ENCODE measurements at regions not wholly inside any gene's neighbourhood (a gene's known extent, or its start where the extent isn't known, plus 50 kb on each side); places are given as distances from the start of the nearest gene placed in this dataset.

DNA sequence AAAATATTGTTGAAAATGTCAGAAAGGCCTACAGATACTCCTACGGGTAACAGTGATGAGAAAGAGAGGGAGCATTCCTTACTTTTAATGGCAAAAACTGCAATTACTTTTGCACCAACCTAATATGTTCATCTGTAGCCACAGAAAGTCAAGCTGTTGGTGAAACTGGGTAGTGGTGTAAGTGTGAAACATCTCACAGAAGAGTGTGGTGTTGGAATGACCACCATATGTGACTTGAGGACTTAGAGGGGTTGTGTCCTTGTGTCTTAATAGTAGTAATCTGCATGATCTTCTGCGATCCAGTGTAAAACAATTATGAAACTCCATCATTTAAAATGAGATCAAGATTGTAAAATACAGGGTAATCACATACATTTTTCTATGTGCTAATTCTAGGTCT is 320.7 kb downstream of the ADGRL2 start:
- intact Hi-C loops (cut with DNase I, micrococcal nuclease): no loop called here
- no peak for TF ChIP-seq CTCF (IDR thresholded peaks at IDR 0.05)
- Histone ChIP-seq H3K27me3 (ENCODE audit: control insufficient read depth in 1 of 2, insufficient read depth in 2 of 2, low read length in 2 of 2) (no peaks in the 10 kb centered on the region), H3K36me3 (ENCODE audit: insufficient read depth, low read length) (no peaks in the 10 kb centered on the region), H3K27ac (ENCODE audit: low read depth in 1 of 2, low read length in 2 of 2) (no peak overlapping the region), H3K9me3 (ENCODE audit: control insufficient read depth in 1 of 2, insufficient read depth in 1 of 2, low read length in 2 of 2) (no peaks in the 10 kb centered on the region), H3K4me3 (ENCODE audit: low read length) (no peak overlapping the region), H3K4me1 (ENCODE audit: insufficient read depth, low read length) (no peaks in the 10 kb centered on the region)
- no peak overlapping the region for H3K4me3 Mint-ChIP-seq
- H3K36me3 Mint-ChIP-seq (ENCODE audit: low read depth): no peaks in the 10 kb centered on the region
- DNase-seq (no peak), ATAC-seq (ENCODE audit: poor library complexity) (no peak)
- no peaks in the 10 kb centered on the region for H3K4me1 Mint-ChIP-seq (ENCODE audit: low read depth)
- H3K27me3 Mint-ChIP-seq: no peaks in the 10 kb centered on the region
- H3K9me3 Mint-ChIP-seq: no peaks in the 10 kb centered on the region
- CTCF ChIA-PET: no interaction called here
- H3K27ac Mint-ChIP-seq: no peak overlapping the region
- POLR2A ChIA-PET: interaction anchor here (0.6 kb wide), 1 partner anchor 990 kb away, joined by 3 read pairs; no protein-coding TSS in a partner anchor

- DNase-seq: no peak
- H3K4me1 ChIP-seq (ENCODE audit: insufficient read depth, low read length): no peaks in the 10 kb centered on the region
- Mint-ChIP-seq H3K27me3 (no peaks in the 10 kb centered on the region), H3K9me3 (no peaks in the 10 kb centered on the region), H3K27ac (no peak overlapping the region), H3K4me3 (no peak overlapping the region), H3K36me3 (ENCODE audit: low read depth) (no peaks in the 10 kb centered on the region), H3K4me1 (ENCODE audit: low read depth) (no peaks in the 10 kb centered on the region)
- POLR2A ChIA-PET: no interaction called here
- no peaks in the 10 kb centered on the region for H3K36me3 ChIP-seq (ENCODE audit: insufficient read depth, low read length)
- no peak for TF ChIP-seq CTCF (IDR thresholded peaks at IDR 0.05)
- CTCF ChIA-PET: no interaction called here
- no peak overlapping the region for H3K4me3 ChIP-seq (ENCODE audit: low read length)
- intact Hi-C loops (cut with DNase I, micrococcal nuclease): no loop called here
- no peaks in the 10 kb centered on the region for H3K9me3 ChIP-seq (ENCODE audit: control insufficient read depth in 1 of 2, insufficient read depth in 1 of 2, low read length in 2 of 2)
- no peak overlapping the region for H3K27ac ChIP-seq (ENCODE audit: low read depth in 1 of 2, low read length in 2 of 2)
- no peak for ATAC-seq (ENCODE audit: poor library complexity)
- H3K27me3 ChIP-seq (ENCODE audit: control insufficient read depth in 1 of 2, insufficient read depth in 2 of 2, low read length in 2 of 2): no peaks in the 10 kb centered on the region
Observed at GRCh38 chr1:82116105-82116504, 315.4 kb downstream of the ADGRL2 start.

DNA sequence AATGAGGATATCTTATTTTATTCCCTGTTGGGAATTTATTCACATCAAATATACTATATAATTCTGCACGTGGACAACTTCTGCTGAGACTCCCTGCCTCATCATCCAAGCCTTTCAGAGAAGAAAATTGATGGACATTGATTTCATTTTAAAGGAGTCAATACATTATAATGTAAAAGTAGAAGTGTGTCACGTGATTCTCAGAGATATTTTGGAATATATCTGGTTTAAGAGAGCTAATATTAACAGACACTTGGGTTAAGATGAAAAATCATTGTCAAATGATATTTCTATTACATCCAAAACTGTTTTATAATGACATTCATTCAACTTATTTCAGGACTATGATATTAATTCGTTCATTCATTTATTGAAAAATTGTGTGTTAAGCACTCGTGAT is 314.2 kb downstream of the ADGRL2 start:
- H3K4me1 Mint-ChIP-seq (ENCODE audit: low read depth): no peaks in the 10 kb centered on the region
- H3K36me3 Mint-ChIP-seq (ENCODE audit: low read depth): no peaks in the 10 kb centered on the region
- Histone ChIP-seq H3K36me3 (ENCODE audit: insufficient read depth, low read length) (no peaks in the 10 kb centered on the region), H3K9me3 (ENCODE audit: control insufficient read depth in 1 of 2, insufficient read depth in 1 of 2, low read length in 2 of 2) (no peaks in the 10 kb centered on the region), H3K4me3 (ENCODE audit: low read length) (no peak overlapping the region), H3K27me3 (ENCODE audit: control insufficient read depth in 1 of 2, insufficient read depth in 2 of 2, low read length in 2 of 2) (no peaks in the 10 kb centered on the region), H3K4me1 (ENCODE audit: insufficient read depth, low read length) (no peaks in the 10 kb centered on the region), H3K27ac (ENCODE audit: low read depth in 1 of 2, low read length in 2 of 2) (no peak overlapping the region)
- H3K9me3 Mint-ChIP-seq: no peaks in the 10 kb centered on the region
- TF ChIP-seq CTCF (IDR thresholded peaks at IDR 0.05): no peak
- no peak overlapping the region for H3K4me3 Mint-ChIP-seq
- no peaks in the 10 kb centered on the region for H3K27me3 Mint-ChIP-seq
- ChIA-PET POLR2A (no interaction called here), CTCF (no interaction called here)
- H3K27ac Mint-ChIP-seq: no peak overlapping the region
- ATAC-seq (ENCODE audit: poor library complexity) (no peak), DNase-seq (no peak)
- intact Hi-C loops (cut with DNase I, micrococcal nuclease): no loop called here
